ENCODE measurements at regions not wholly inside any gene's neighbourhood (a gene's known extent, or its start where the extent isn't known, plus 50 kb on each side); places are given as distances from the start of the nearest gene placed in this dataset.

DNA sequence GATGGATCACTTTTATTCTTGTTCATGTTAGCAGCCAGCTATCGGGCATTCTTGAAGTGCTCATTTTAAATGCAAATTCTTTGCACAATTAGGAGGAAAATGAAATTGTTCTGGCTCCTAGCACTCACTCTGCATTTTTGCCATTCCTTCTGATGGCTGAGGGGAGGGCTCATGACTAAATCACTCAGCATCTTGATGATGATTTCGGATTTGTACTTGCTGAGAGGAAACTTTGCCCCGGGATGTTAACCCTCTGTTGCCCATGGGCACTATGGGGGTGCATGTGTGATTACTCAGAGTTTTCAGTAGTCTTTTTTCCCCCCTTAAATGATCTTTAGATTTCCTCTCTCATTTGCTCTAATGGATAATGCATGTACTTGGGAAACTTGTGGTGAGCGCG is 299.6 kb upstream of the C2CD4B start:
- TF ChIP-seq, protein P1, sequence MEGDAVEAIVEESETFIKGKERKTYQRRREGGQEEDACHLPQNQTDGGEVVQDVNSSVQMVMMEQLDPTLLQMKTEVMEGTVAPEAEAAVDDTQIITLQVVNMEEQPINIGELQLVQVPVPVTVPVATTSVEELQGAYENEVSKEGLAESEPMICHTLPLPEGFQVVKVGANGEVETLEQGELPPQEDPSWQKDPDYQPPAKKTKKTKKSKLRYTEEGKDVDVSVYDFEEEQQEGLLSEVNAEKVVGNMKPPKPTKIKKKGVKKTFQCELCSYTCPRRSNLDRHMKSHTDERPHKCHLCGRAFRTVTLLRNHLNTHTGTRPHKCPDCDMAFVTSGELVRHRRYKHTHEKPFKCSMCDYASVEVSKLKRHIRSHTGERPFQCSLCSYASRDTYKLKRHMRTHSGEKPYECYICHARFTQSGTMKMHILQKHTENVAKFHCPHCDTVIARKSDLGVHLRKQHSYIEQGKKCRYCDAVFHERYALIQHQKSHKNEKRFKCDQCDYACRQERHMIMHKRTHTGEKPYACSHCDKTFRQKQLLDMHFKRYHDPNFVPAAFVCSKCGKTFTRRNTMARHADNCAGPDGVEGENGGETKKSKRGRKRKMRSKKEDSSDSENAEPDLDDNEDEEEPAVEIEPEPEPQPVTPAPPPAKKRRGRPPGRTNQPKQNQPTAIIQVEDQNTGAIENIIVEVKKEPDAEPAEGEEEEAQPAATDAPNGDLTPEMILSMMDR (IDR thresholded peaks at IDR 0.05; ENCODE audit: insufficient read depth, low read depth, low read length) = no peak
- TF ChIP-seq EZH2 (IDR thresholded peaks at IDR 0.05; ENCODE audit: insufficient read depth, low read length) = no peak
